Activated CD4-positive, alpha-beta T cell treated with anti-CD3 and anti-CD28 coated beads, Interleukin-2, Interleukin-6, amounts not matched to agents 100 ng/mL and 50 ng/mL, durations not matched to agents 16 hours and 8 hours (primary cell): ENCODE measurements at regions not wholly inside any gene's neighbourhood (a gene's known extent, or its start where the extent isn't known, plus 50 kb on each side); places are given as distances from the start of the nearest gene placed in this dataset.
"Not testable (repeated sequence)": the region's sequence is repeated elsewhere in the genome, so short reads cannot be mapped to it uniquely, and the experiment has no call there.

Experiments used
- DNase-seq: peaks from one replicate; pipeline ENCODE4 v3.0.0-alpha.2; 2020

DNA sequence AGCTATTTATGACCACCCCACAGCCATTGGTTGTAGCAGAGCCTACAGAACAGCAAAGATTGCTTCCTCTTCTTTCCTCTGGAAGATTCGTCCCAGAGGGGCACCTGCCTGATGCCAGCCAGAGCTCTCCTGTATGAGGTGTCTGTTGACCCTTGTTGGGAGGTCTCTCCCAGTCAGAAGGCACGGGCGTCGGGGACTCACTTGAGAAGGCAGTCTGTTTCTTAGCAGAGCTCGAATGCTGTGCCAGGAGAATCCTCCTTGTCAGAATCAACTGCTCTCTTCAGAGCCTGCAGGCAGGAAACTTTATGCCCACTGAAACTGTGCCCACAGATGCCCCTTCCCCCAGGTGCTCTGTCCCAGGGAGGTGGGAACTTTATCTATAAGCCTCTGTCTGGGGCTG is 479.5 kb upstream of the IZUMO3 start:
- no peak for DNase-seq

GRCh38 chr9:25017779-25018178 is 472.1 kb upstream of the IZUMO3 start:
- DNase-seq, result no peak

DNA sequence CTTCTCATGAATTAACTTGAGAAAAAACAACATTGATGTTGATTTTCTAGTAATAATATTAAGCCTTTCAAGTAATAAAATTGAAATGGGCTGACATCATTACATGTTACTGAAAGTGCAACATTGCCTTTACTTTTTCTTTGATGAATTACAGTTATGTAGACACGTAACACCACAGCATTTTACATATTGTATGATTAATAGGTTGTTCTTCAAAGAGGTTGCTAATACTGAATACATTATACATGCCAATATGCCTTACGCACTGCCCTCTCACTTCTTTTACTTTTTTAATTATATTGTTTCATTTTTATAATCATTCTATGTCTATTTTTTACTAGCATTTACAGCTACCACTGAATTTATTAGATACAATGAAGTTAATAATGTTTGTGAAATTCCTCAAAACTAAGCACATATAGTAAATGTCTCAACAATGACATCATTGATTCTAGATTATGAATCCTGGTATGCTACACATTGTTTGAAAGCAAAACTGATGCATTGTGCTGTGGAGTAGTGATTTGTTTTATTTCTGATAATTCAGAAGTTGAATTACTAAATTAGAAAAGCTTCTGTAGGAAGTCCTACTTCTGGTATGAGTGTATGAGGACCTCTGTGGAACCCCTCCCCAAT is 464.4 kb upstream of the IZUMO3 start:
- DNase-seq, result no peak

GRCh38 chr9:25003686-25004085 is 458.0 kb upstream of the IZUMO3 start:
- no peak for DNase-seq

- no peak for DNase-seq
These were observed 440.6 kb upstream of the IZUMO3 start for GRCh38 chr9:24986331-24986730.

- not testable (repeated sequence) for DNase-seq
These were observed 425.1 kb upstream of the IZUMO3 start for GRCh38 chr9:24970780-24971179.

GRCh38 chr9:24961762-24962161 is 416.1 kb upstream of the IZUMO3 start:
- DNase-seq, result no peak

GRCh38 chr9:24953070-24953469 is 407.4 kb upstream of the IZUMO3 start:
- no peak for DNase-seq

GRCh38 chr9:24939109-24939850 is 393.6 kb upstream of the IZUMO3 start:
- DNase-seq, result no peak

- no peak for DNase-seq
These were observed 390.4 kb upstream of the IZUMO3 start for GRCh38 chr9:24936117-24936516.

DNA sequence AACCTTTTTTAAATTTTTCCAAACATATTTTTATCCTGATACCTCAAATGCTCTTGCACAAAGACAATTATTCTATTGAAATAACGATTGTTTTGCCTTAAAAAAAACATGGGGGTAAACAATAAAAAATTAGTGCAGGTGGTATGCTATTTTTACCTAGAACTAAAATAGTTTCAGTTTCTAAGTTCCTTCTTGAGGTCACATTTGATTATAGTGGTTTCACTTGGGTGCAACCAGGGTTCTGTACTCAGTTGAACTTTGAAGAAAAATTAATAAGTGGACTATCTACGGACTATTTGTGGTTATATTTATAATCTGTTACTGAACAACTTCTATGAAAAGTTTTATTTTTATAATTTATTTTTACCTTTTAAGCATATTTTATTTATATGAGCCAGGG is 387.1 kb upstream of the IZUMO3 start:
- DNase-seq, result no peak

DNA sequence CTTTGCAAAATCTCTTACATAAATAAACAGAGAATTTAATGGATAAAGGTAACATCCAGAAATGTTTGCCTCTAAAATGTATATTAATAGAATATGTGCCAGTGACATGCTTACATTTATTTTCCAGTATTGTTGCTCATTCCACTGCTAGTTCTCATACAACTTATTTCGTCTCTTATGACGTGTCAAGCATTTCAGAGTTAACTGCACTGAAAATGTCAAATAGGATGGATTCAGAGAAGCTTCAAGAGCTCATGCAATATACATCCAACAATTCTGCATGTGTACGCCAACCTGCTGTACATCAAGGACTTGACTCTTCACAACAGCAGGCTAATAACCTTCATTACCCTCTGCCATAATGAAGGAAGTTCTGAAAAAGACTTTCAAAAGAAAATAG is 386.2 kb upstream of the IZUMO3 start:
- no peak for DNase-seq

DNA sequence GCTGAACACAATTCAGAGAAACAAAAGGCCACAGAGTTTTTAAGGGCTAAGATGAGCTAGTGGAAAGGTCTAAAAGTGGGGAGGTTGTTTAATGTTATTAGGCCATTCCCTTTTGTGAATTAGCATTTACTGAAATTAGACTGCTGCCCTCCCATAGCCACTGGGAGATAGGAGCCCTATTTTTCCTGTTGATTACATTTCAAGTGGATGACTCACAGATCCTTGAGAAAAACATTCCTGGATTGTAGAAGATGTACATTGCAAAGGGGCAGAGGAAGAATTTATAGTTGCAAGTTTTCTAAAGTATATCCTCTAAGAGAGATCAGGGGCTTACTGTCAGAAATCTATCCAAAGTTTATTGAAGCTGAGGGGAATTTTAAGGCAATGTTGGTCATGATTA is 367.1 kb upstream of the IZUMO3 start:
- no peak for DNase-seq

DNA sequence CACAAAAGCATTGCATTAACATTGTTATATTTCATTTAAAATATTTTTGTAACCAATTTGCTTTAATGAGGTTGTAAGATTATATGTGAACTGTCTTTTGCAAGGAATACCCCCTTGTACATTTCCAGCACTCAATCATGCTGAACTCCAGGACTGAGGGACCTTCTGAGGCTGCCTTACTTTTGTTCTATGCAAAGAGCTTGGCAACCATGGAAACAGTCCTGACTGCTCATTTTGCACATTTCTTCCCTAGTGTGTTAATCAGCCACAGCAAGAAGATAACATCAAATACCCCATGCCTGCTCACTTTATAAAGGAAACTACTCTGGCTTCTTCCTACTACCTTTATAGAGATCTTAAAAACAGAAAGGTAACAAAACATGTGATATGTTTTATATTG is 355.6 kb upstream of the IZUMO3 start:
- DNase-seq, result no peak

GRCh38 chr9:24900179-24900578 is 354.5 kb upstream of the IZUMO3 start:
- no peak for DNase-seq

DNA sequence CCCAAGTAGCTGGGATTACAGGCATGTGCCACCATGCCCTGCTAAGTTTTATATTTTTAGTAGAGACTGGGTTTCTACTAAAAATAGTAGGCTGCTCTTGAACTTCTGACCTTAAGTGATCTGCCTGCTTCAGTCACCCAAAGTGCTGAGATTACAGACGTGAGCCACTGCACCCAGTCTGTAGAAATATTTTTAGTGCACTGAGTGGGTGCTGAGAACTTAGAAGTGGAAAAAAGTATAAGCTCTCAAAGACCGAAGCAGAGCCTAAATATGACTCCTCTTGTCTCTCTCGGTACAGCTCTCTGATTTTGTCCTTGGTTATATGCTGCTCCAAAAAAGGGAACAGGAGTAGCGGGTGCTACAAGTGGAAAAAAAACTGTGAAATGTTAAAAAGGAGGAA is 353.8 kb upstream of the IZUMO3 start:
- DNase-seq, result no peak

DNA sequence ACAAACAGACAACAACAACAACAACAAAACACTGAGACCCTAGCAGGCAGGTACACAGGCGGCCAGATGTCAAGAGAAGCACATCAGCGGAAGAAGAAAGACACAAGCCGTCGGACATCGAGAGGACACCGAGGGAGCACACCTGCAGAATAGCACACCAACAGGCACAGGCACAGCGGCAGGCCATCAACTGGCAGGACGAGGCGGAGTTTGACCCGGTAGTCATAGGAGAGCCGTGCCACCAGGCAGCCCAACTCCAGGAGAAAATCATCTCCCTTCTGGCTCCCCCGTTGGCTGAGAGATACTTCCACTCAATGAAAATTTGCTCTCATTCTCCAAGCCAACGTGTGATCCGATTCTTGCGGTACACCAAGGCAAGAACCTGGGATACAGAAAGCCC is 352.1 kb upstream of the IZUMO3 start:
- DNase-seq, result no peak

DNA sequence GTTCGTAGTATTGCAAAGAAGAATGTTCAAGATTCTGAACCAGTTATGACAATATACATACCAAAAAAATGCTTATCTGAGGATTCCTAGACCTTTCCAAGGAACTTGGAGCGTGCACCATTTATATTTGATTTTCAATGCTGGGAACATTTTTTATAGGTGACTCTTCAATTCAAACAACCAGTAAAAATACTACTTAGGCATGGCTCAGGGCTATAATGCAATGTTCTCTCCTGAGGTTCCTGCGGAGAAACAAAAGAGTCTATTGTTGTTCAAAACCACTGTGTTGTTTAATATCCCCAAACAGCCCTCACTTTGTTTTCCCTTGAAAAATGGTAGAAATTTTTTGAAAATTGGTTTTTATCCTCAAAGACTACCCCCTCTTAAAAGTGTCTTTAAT is 335.7 kb upstream of the IZUMO3 start:
- no peak for DNase-seq

- no peak for DNase-seq
These were observed 333.9 kb upstream of the IZUMO3 start for GRCh38 chr9:24879591-24879990.

- not testable (repeated sequence) for DNase-seq
These were observed 310.9 kb upstream of the IZUMO3 start for GRCh38 chr9:24856601-24857000.

DNA sequence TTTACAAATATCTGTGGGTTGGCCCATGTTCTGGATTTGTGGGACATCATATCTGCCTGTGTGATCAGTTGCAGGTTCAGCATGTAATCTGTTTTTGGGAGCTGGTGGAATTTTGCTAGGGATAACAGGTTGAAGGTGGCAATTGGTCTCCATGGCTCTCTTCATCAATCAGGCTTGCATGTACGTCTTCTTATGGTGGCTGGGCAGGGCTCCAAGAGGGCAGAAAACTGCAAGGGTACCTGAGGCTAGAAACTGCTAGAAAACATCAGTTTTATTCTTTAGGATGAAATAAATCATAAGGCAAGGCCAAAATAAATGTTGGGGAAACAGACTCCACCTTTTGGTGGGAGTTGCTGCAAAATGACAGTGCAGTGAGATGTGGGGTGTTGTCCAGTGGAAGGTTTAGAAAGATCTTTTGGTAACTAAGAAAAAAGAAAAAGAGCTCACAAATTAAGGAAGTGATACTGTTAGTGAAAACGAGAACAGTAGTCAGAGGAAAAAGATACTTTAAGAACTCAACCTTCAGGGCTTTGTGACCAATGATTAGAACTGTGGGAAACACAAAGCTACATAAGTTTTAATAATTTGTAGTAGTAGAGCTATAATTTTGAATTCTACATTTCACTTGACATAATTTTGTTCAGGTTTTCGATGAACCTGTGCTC is 300.7 kb upstream of the IZUMO3 start:
- DNase-seq, result no peak

- no peak for DNase-seq
These were observed 298.5 kb upstream of the IZUMO3 start for GRCh38 chr9:24844217-24844616.

DNA sequence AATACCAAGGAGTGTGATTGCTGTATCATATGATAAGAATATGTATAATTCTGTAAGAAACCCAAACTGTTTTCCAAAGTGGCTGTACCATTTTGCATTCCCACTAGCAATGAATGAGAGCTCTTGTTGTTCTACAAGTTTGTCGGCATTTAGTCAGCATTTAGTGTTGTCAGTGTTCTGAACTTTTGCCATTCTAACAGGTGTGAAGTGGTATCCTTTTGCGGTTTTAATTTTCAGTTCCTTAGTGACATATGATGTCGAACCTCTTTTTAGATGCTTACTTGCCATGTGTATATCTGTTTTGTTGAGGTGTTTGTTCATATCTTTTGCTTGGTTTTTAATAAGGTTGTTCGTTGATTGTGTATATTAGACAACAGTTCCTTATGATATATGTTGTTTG is 296.3 kb upstream of the IZUMO3 start:
- DNase-seq, result no peak

- peak; percentile 1 for DNase-seq
These were observed 286.6 kb upstream of the IZUMO3 start for GRCh38 chr9:24832307-24832706.
